ENCODE measurements at regions not wholly inside any gene's neighbourhood (a gene's known extent, or its start where the extent isn't known, plus 50 kb on each side); places are given as distances from the start of the nearest gene placed in this dataset.

DNA sequence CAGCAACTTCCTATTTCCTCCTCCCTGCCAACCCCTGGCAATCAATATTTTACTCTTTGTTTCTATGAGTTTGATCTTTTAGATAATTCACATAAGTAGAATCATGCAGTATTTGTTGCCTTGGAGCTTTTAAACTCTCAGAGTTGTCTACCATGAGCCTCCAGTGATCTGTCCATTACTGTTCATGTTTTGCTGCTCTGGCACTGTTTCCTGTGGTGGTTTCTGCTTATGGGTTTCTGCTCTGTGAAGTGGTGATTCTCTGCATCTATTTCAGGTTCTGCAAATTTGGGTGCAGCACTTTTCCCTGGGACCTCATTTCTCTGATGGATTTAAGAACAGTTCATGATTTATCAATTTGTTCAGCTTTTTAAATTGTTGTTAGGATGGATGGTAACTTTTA is 908.1 kb upstream of the FANCL start:
- TF ChIP-seq ZNF274 (IDR thresholded peaks at IDR 0.05; ENCODE audit: low read depth, low read length) (no peak), SUZ12 (IDR thresholded peaks at IDR 0.05; ENCODE audit: extremely low read depth, insufficient read depth, insufficient read length) (no peak)
